Panc1 (cell line): ENCODE measurements at regions not wholly inside any gene's neighbourhood (a gene's known extent, or its start where the extent isn't known, plus 50 kb on each side); places are given as distances from the start of the nearest gene placed in this dataset.

Experiments used
- POLR2AphosphoS5 ChIP-seq: IDR thresholded peaks from 2 replicates; pipeline ENCODE4 v1.6.1; 2012; ENCODE audit warnings: mild to moderate bottlenecking, low read depth, low read length, moderate library complexity
- TCF7L2 ChIP-seq: IDR thresholded peaks from 2 replicates; pipeline ENCODE4 v1.6.1; 2011; ENCODE audit warnings: mild to moderate bottlenecking, low read depth, low read length, inconsistent platforms
- TF ChIP-seq, protein P1 (sequence below): fragments of 450-650 bp; IDR thresholded peaks from 2 replicates; pipeline ENCODE4 v1.5.1; 2017; ENCODE audit warnings: mild to moderate bottlenecking
- TF ChIP-seq, protein P2 (sequence below), 2 experiments: IDR thresholded peaks; 2 replicates each; pipeline ENCODE4 v1.6.1; 2011 to 2012; ENCODE audit warnings: low read depth in 2 of 2, control low read depth in 1 of 2, low read length in 1 of 2, mild to moderate bottlenecking in 1 of 2, moderate library complexity in 1 of 2; ENCODE audit not compliant: insufficient read depth in 1 of 2

DNA sequence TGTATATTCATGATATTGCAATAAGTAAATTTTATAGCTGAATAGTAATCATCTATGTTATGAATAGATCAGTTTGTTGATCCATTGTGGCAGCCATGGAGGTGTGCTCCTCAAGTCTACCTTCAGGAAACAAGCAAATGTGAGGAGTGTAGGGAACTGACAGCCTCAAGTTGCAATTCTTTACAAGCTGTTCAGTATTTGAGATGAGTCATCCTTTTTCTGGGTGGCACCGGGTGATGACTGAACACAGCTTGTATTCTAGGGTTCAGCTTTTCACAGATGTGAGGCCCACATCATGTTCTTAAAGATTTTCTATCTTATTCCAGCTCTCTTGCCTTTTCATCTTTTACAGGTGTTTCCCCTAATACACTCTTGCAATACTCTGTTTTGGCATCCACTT, 452.4 kb downstream of the KCNH5 start:
- TF ChIP-seq, protein P1, sequence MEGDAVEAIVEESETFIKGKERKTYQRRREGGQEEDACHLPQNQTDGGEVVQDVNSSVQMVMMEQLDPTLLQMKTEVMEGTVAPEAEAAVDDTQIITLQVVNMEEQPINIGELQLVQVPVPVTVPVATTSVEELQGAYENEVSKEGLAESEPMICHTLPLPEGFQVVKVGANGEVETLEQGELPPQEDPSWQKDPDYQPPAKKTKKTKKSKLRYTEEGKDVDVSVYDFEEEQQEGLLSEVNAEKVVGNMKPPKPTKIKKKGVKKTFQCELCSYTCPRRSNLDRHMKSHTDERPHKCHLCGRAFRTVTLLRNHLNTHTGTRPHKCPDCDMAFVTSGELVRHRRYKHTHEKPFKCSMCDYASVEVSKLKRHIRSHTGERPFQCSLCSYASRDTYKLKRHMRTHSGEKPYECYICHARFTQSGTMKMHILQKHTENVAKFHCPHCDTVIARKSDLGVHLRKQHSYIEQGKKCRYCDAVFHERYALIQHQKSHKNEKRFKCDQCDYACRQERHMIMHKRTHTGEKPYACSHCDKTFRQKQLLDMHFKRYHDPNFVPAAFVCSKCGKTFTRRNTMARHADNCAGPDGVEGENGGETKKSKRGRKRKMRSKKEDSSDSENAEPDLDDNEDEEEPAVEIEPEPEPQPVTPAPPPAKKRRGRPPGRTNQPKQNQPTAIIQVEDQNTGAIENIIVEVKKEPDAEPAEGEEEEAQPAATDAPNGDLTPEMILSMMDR: no peak
- TF ChIP-seq TCF7L2 (no peak), POLR2AphosphoS5 (no peak)
- TF ChIP-seq, protein P2, sequence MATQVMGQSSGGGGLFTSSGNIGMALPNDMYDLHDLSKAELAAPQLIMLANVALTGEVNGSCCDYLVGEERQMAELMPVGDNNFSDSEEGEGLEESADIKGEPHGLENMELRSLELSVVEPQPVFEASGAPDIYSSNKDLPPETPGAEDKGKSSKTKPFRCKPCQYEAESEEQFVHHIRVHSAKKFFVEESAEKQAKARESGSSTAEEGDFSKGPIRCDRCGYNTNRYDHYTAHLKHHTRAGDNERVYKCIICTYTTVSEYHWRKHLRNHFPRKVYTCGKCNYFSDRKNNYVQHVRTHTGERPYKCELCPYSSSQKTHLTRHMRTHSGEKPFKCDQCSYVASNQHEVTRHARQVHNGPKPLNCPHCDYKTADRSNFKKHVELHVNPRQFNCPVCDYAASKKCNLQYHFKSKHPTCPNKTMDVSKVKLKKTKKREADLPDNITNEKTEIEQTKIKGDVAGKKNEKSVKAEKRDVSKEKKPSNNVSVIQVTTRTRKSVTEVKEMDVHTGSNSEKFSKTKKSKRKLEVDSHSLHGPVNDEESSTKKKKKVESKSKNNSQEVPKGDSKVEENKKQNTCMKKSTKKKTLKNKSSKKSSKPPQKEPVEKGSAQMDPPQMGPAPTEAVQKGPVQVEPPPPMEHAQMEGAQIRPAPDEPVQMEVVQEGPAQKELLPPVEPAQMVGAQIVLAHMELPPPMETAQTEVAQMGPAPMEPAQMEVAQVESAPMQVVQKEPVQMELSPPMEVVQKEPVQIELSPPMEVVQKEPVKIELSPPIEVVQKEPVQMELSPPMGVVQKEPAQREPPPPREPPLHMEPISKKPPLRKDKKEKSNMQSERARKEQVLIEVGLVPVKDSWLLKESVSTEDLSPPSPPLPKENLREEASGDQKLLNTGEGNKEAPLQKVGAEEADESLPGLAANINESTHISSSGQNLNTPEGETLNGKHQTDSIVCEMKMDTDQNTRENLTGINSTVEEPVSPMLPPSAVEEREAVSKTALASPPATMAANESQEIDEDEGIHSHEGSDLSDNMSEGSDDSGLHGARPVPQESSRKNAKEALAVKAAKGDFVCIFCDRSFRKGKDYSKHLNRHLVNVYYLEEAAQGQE (IDR thresholded peaks at IDR 0.05; ENCODE audit: insufficient read depth in 1 of 2, low read depth in 2 of 2, low read length in 1 of 2): no peak
